ENCODE measurements at regions not wholly inside any gene's neighbourhood (a gene's known extent, or its start where the extent isn't known, plus 50 kb on each side); places are given as distances from the start of the nearest gene placed in this dataset.

DNA sequence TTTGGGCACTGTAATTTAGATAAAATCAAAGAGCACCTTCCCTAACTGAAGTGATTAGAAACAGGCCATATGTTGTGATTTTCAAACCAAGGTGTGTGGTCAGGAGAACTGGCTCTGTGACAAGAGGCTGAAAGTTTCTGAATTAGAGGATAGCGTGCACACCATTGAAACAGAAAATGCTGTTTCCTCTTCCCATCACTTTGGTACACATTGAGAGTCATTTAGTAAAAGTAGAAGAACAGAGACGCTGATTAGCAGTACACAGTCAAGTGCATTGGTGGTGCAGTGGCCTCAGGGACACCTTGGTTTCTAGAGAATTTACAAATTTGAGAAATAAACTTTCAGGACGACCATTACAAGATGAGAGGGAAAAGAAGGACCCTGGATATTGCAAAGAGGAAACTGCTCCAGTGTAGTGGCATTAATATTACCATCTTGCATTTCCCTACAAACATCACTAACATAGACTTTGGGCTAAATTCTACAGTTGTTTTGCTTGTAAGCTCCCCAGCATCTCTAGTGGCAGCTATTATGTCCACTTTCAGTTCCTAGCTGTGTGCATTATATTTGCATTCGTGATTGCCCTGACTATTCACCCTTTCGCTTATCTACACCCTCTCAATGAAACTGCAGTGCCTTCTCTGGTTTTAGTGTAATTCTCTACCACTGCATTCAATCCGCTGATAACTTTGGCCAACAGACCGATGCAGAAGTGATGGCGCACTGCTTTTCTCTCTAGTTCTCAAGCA, 728.1 kb upstream of the GRM7 start:
- TF ChIP-seq CTCF (IDR thresholded peaks at IDR 0.05): no peak
- TF ChIP-seq POLR2A (IDR thresholded peaks at IDR 0.05): no peak
